ENCODE measurements at regions not wholly inside any gene's neighbourhood (a gene's known extent, or its start where the extent isn't known, plus 50 kb on each side); places are given as distances from the start of the nearest gene placed in this dataset.

- TF ChIP-seq AR (CRISPR knock-in tag; IDR thresholded peaks at IDR 0.05) (no peak), TCF7 (CRISPR knock-in tag; IDR thresholded peaks at IDR 0.05; ENCODE audit: low read depth) (no peak), ZBTB43 (CRISPR knock-in tag; IDR thresholded peaks at IDR 0.05) (no peak), ZNF121 (CRISPR knock-in tag; IDR thresholded peaks at IDR 0.05) (no peak), E2F5 (CRISPR knock-in tag; IDR thresholded peaks at IDR 0.05) (no peak), MXD4 (CRISPR knock-in tag; IDR thresholded peaks at IDR 0.05; ENCODE audit: borderline replicate concordance) (no peak), ELF4 (CRISPR knock-in tag; IDR thresholded peaks at IDR 0.05; ENCODE audit: low read depth) (no peak), NR3C1 (CRISPR knock-in tag; conservative IDR thresholded peaks at IDR 0.05; ENCODE audit: low read depth) (no peak), SP1 (CRISPR knock-in tag; conservative IDR thresholded peaks at IDR 0.05) (no peak), GRHL2 (CRISPR knock-in tag; IDR thresholded peaks at IDR 0.05; ENCODE audit: insufficient replicate concordance, severe bottlenecking) (no peak)
- TF ChIP-seq, protein P1, sequence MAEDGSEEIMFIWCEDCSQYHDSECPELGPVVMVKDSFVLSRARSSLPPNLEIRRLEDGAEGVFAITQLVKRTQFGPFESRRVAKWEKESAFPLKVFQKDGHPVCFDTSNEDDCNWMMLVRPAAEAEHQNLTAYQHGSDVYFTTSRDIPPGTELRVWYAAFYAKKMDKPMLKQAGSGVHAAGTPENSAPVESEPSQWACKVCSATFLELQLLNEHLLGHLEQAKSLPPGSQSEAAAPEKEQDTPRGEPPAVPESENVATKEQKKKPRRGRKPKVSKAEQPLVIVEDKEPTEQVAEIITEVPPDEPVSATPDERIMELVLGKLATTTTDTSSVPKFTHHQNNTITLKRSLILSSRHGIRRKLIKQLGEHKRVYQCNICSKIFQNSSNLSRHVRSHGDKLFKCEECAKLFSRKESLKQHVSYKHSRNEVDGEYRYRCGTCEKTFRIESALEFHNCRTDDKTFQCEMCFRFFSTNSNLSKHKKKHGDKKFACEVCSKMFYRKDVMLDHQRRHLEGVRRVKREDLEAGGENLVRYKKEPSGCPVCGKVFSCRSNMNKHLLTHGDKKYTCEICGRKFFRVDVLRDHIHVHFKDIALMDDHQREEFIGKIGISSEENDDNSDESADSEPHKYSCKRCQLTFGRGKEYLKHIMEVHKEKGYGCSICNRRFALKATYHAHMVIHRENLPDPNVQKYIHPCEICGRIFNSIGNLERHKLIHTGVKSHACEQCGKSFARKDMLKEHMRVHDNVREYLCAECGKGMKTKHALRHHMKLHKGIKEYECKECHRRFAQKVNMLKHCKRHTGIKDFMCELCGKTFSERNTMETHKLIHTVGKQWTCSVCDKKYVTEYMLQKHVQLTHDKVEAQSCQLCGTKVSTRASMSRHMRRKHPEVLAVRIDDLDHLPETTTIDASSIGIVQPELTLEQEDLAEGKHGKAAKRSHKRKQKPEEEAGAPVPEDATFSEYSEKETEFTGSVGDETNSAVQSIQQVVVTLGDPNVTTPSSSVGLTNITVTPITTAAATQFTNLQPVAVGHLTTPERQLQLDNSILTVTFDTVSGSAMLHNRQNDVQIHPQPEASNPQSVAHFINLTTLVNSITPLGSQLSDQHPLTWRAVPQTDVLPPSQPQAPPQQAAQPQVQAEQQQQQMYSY (CRISPR knock-in tag; IDR thresholded peaks at IDR 0.05), result no peak
- TF ChIP-seq, protein P2, sequence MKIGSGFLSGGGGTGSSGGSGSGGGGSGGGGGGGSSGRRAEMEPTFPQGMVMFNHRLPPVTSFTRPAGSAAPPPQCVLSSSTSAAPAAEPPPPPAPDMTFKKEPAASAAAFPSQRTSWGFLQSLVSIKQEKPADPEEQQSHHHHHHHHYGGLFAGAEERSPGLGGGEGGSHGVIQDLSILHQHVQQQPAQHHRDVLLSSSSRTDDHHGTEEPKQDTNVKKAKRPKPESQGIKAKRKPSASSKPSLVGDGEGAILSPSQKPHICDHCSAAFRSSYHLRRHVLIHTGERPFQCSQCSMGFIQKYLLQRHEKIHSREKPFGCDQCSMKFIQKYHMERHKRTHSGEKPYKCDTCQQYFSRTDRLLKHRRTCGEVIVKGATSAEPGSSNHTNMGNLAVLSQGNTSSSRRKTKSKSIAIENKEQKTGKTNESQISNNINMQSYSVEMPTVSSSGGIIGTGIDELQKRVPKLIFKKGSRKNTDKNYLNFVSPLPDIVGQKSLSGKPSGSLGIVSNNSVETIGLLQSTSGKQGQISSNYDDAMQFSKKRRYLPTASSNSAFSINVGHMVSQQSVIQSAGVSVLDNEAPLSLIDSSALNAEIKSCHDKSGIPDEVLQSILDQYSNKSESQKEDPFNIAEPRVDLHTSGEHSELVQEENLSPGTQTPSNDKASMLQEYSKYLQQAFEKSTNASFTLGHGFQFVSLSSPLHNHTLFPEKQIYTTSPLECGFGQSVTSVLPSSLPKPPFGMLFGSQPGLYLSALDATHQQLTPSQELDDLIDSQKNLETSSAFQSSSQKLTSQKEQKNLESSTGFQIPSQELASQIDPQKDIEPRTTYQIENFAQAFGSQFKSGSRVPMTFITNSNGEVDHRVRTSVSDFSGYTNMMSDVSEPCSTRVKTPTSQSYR (CRISPR knock-in tag; IDR thresholded peaks at IDR 0.05), result no peak
- TF ChIP-seq, protein P3, sequence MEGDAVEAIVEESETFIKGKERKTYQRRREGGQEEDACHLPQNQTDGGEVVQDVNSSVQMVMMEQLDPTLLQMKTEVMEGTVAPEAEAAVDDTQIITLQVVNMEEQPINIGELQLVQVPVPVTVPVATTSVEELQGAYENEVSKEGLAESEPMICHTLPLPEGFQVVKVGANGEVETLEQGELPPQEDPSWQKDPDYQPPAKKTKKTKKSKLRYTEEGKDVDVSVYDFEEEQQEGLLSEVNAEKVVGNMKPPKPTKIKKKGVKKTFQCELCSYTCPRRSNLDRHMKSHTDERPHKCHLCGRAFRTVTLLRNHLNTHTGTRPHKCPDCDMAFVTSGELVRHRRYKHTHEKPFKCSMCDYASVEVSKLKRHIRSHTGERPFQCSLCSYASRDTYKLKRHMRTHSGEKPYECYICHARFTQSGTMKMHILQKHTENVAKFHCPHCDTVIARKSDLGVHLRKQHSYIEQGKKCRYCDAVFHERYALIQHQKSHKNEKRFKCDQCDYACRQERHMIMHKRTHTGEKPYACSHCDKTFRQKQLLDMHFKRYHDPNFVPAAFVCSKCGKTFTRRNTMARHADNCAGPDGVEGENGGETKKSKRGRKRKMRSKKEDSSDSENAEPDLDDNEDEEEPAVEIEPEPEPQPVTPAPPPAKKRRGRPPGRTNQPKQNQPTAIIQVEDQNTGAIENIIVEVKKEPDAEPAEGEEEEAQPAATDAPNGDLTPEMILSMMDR (IDR thresholded peaks at IDR 0.05), result no peak
- TF ChIP-seq, protein P4, sequence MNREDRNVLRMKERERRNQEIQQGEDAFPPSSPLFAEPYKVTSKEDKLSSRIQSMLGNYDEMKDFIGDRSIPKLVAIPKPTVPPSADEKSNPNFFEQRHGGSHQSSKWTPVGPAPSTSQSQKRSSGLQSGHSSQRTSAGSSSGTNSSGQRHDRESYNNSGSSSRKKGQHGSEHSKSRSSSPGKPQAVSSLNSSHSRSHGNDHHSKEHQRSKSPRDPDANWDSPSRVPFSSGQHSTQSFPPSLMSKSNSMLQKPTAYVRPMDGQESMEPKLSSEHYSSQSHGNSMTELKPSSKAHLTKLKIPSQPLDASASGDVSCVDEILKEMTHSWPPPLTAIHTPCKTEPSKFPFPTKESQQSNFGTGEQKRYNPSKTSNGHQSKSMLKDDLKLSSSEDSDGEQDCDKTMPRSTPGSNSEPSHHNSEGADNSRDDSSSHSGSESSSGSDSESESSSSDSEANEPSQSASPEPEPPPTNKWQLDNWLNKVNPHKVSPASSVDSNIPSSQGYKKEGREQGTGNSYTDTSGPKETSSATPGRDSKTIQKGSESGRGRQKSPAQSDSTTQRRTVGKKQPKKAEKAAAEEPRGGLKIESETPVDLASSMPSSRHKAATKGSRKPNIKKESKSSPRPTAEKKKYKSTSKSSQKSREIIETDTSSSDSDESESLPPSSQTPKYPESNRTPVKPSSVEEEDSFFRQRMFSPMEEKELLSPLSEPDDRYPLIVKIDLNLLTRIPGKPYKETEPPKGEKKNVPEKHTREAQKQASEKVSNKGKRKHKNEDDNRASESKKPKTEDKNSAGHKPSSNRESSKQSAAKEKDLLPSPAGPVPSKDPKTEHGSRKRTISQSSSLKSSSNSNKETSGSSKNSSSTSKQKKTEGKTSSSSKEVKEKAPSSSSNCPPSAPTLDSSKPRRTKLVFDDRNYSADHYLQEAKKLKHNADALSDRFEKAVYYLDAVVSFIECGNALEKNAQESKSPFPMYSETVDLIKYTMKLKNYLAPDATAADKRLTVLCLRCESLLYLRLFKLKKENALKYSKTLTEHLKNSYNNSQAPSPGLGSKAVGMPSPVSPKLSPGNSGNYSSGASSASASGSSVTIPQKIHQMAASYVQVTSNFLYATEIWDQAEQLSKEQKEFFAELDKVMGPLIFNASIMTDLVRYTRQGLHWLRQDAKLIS (CRISPR knock-in tag; IDR thresholded peaks at IDR 0.05; ENCODE audit: borderline replicate concordance), result no peak
- TF ChIP-seq, protein P5, sequence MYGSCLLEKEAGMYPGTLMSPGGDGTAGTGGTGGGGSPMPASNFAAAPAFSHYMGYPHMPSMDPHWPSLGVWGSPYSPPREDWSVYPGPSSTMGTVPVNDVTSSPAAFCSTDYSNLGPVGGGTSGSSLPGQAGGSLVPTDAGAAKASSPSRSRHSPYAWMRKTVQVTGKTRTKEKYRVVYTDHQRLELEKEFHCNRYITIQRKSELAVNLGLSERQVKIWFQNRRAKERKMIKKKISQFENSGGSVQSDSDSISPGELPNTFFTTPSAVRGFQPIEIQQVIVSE (CRISPR knock-in tag; IDR thresholded peaks at IDR 0.05; ENCODE audit: borderline replicate concordance), result no peak
- H3K27ac Mint-ChIP-seq, result no peak overlapping the region
- ATAC-seq, result peak; percentile 59
- H3K9me3 Mint-ChIP-seq, result peaks cover 5% of the 10 kb centered on the region; the same call in 1 of the 2 replicates
- CTCF ChIA-PET, result interaction anchor here (0.8 kb wide), 2 partner anchors 101 to 211 kb away, joined by 3 read pairs; no protein-coding TSS in a partner anchor
- peaks cover 85% of the 10 kb centered on the region for H3K27me3 Mint-ChIP-seq (ENCODE audit: low read depth)
- POLR2A ChIA-PET, result interaction anchor here (0.6 kb wide), 1 partner anchor 937 kb away, joined by 3 read pairs; no protein-coding TSS in a partner anchor
- H3K4me1 Mint-ChIP-seq, result peaks cover 25% of the 10 kb centered on the region
- H3K36me3 Mint-ChIP-seq, result no peaks in the 10 kb centered on the region
- H3K4me3 Mint-ChIP-seq, result no peak overlapping the region
- no peak for DNase-seq (ENCODE audit: low spot score)
Observed at GRCh38 chr16:65218348-65218747, 96.5 kb upstream of the CDH11 start.

All from WTC11 (cell line).